ENCODE measurements at regions not wholly inside any gene's neighbourhood (a gene's known extent, or its start where the extent isn't known, plus 50 kb on each side); places are given as distances from the start of the nearest gene placed in this dataset.
"Not testable (repeated sequence)": the region's sequence is repeated elsewhere in the genome, so short reads cannot be mapped to it uniquely, and the experiment has no call there.

- DNase-seq (ENCODE audit: low read depth, low spot score), result no peak
Observed at GRCh38 chr1:58251430-58252073, 295.0 kb downstream of the OMA1 start.

DNA sequence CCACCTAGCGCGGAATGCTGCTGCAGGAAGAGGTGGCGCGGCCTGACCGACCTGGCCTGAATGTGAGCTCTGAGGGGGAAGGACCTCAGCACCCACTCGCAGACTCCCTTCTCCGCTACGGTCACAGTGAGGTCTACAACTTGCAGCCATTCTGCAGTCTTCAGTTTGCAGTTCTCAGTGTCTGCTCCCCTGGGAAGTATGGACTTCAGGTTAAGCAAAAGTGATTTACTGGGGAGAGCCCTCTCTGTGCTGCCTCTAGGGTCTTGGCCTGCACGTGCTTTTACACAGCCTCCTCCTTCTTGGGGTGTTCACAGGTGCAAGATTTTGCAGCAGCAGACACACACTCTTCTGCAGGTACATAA lies 296.0 kb downstream of the OMA1 start:
- DNase-seq (ENCODE audit: low read depth, low spot score), result no peak

DNA sequence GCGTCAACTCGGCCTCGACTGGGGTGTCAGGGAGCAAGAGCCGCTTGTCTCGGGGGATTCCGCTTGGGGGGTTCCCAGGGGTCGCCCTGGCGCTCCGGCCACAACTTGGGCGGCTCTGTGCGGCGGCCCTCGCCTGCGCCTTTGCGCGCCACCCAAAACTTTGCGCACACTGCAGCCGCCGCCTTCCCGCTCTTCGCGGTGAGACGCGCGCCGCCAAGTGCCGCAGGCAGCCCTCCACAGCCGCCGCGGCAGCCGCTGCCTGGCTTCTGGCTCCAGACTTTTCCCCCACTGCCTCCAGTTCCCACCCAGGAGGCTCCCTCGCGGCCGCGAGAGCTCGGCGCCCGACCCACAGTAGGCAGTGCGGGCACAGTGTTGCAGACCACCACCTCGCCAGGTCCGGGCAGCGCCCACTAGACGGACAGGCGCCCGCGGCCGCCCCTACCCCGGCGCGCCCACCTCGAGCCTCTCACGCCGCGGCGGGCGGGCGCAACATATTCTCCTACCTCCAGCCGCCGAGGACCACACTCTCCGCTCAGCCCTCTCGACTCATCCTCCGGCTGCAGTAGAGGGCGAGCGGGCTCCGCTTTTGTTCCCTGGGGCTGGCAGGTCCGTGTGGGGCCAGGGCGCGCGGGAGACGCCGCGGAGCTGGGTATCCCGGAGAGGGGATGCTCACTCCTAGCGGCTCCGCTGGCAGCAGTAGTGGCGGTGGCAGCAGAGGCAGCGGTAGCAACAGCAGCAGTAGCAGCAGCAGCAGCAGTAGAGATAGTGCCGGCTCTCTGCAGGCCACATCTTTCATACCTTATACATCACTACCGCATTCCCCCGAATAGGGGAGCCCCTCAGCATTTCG lies 296.6 kb downstream of the OMA1 start:
- no peak for DNase-seq (ENCODE audit: low read depth, low spot score)

GRCh38 chr1:58249388-58249736 lies 297.2 kb downstream of the OMA1 start:
- DNase-seq (ENCODE audit: low read depth, low spot score), result no peak

- DNase-seq (ENCODE audit: low read depth, low spot score), result no peak
Observed at GRCh38 chr1:58248791-58249190, 297.7 kb downstream of the OMA1 start.

GRCh38 chr1:58248072-58248471 lies 298.5 kb downstream of the OMA1 start:
- DNase-seq (ENCODE audit: low read depth, low spot score), result no peak

DNA sequence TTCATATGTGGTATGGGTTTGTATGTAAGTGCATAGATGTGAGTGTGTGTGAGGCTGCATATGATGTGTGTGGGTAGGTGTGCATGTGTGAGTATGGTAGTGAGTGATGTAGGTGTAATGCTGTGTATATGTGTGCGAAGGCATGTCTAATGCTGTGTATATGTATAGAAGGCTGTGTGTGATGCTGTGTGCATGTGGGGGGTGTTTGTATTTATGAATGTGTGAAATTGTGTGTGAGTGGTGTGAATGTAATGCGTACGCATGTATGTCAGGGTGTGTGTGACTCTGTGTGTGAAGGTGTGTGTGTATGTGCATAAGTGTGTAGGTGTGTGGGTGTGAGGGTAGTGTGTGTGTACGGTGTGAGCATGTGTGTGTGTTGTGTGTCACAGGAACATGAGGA lies 300.0 kb downstream of the OMA1 start:
- no peak for DNase-seq (ENCODE audit: low read depth, low spot score)

DNA sequence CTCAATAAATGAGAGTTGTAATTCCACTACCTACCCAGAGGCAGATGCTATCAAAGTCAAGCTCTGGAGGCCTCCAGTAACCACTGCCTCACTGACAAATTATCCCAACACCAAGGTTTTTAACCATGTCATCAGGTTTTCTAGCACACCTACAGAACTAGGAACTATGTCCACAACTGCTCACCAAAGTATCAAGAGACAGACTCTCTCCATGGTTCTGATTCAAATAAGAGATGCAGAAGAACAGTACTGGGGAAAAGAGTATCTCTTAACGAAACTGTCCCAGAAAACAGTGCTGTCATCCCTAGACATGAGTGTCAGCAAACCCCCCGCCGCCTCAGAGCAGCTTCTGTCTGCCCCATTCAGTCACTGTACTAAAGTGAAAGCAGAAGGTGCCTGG lies 301.7 kb downstream of the OMA1 start:
- no peak for DNase-seq (ENCODE audit: low read depth, low spot score)

DNA sequence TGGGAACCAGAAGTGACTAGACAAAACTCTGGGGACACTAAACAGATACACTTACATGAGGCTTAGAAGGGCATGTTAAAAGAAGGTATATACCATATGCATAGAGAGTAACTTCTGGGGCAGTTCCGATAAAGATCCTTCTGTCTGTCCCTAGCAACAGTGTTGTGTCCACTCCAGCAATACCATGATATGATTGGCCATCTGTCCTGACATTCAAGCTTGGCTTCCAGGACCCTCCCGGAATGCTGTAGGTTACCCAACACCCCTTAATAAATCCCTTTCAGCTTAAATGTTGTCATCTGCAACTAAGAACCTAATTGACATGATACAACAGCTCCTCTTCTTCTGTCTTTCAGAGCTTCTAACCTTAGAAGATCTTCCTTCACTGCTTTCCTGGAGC lies 307.7 kb downstream of the OMA1 start:
- no peak for DNase-seq (ENCODE audit: low read depth, low spot score)

DNA sequence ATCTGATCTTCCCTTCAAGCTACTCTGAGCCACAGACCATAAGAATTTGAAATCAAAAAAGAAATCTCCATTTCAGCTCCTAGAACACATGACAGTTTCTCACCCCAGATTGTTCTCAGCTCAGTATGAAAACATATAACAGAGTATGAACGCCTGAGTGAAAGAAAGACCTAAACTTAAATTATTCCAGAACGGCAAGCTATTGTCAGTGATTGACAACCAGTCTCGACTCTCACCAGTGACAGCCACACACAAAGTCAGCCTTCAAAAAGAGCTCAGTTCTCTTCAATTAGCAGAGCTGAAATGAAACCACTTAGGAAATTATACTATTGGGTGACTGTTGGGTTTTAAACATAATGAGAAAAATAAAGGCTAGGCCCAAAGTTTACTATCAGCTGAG lies 312.8 kb downstream of the OMA1 start:
- no peak for DNase-seq (ENCODE audit: low read depth, low spot score)

DNA sequence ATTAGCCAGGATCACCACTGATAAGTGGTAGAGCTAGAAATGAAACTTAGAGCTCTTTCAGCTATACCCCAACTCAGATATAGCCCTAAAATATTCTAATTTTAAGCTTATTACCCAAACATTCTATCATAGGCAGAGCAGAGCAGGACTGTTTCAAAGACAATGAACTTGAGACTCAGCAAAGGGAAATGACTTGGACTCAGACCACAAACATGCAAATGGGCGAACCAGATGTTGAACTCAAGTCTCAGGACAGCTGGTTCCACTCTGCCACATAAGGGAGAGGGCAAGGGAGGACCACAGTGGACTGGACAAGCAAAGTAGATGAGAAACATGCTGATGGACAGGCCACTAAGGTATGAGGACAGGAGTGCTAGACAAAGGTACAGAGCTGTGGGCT lies 315.3 kb downstream of the OMA1 start:
- DNase-seq (ENCODE audit: low read depth, low spot score), result no peak

DNA sequence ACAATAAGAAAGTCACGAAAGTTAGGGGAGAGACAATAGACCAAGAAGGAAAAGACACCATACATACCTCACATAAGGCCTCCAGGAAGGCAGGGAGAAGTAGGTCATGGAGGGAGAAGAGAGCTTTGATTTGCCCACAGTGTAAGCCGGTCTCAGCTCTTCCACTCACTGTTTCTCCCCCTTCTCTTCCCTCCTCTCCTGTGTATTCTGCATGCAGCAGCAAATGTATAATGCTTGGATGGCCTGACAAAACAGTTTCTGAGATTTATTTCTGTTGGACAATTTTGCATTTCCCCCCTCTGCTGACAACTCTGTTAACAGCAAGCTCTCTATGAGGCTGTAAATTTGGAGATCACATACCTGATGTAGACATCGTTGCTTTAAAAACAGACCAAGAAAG lies 318.9 kb downstream of the OMA1 start:
- DNase-seq (ENCODE audit: low read depth, low spot score), result no peak

DNA sequence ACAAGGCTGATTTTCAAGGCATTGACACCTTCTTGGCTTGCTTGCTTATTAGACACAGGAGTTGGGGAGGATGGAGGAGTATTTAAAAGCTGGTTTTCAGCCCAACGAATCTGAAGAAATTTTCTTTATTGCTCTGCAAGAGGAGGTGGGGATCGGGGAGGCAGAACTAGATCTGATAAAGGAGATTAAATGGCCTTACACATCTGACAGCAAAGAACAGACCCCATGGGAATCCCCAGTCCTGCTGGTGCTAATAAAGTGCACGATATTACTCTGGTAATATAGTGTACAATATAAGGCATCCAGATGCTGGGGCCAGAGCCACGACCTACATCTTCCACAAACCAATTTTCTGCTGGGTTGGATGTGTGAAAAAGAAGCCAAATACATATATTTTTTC lies 323.0 kb downstream of the OMA1 start:
- no peak for DNase-seq (ENCODE audit: low read depth, low spot score)

DNA sequence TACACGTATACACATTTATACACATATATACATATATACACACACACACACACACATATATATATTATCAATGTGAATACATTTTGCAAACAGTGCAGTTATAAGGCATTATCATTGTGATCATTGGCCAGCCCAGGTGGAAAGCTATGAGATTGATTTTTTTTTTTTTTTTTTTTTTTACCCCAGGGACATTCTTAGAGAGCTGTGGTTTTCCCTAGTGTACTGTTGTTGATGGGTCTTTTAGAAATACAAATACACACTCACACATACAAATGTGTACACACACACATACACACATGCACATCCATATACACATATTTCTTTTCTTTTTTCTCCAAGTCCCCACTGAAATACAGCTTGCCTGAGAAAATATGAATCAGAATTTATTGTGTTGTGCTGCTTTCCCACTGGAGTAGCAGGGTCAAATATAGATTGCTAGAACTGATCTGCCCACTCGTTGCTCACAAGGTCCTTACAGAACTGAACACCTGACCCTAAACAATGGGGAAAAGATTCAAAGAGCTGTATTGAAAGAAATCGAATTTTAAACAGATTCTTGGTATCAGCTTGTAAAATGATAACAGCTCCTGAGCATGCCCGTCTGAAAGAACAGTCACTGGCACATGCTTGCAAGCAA lies 325.6 kb downstream of the OMA1 start:
- DNase-seq (ENCODE audit: low read depth, low spot score), result no peak

- DNase-seq (ENCODE audit: low read depth, low spot score), result not testable (repeated sequence)
Observed at GRCh38 chr1:58216169-58216568, 330.4 kb downstream of the OMA1 start.

- no peak for DNase-seq (ENCODE audit: low read depth, low spot score)
Observed at GRCh38 chr1:58214674-58215073, 331.9 kb downstream of the OMA1 start.

DNA sequence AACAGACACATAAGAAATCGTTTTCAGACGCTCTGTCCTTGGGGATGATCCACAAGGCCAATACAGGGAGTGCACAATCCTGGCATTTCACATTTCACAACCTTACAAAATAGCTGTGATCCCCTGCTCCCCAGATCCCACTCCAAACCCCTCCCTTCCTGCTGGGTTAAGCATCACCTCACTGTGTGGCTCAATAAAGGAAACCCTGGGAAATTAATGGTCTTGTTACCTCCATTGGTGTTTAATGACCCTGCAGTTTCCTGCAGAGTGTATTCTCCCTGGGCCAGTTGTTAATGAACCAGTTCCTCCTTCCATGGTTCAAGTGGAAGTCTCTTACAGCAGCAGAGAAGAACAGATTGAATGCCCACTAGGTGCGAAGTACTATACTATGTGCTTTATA lies 334.7 kb downstream of the OMA1 start:
- DNase-seq (ENCODE audit: low read depth, low spot score), result no peak

GRCh38 chr1:58209575-58209974 lies 337.0 kb downstream of the OMA1 start:
- no peak for DNase-seq (ENCODE audit: low read depth, low spot score)

DNA sequence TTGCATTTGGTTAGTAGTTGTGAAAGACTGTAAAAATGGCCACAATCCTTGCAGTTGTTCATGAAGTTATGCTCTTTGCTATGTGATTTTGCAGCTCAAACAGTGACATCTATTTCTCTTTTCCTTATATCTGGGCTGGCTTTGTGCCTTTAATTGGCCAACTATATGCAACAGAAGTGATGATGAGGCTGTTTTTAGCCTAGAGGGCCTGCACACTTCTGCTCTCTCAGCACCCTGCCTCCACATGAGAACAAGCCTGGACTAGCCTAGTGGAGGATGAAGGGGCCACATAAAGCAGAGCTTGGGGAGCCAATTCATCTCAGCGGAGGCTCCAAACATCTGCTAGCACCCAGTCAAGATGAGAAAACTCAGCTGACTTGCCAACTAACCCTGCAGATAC lies 339.8 kb downstream of the OMA1 start:
- no peak for DNase-seq (ENCODE audit: low read depth, low spot score)

DNA sequence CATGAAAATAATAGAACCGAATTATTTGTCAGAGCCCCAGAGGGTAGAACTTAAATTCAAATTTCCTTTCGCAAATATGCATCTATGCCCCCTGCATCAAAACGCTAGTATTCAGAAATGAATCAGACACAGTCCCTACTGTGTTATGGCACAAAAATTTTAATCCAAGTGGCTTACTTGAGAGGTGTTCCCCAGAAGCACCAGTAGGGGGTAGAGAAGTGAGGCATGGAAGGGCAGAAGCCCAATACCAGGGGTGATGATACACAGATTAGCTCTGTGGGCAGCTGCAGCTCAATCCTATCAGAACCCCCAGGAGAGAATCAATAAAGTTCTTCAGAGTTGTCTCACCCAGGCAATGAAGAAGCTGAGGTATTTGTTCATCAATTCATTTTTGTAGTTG lies 342.2 kb downstream of the OMA1 start:
- DNase-seq (ENCODE audit: low read depth, low spot score), result no peak

GRCh38 chr1:58201492-58202106 lies 344.9 kb downstream of the OMA1 start:
- no peak for DNase-seq (ENCODE audit: low read depth, low spot score)

- DNase-seq (ENCODE audit: low read depth, low spot score), result no peak
Observed at GRCh38 chr1:58200437-58200836, 346.1 kb downstream of the OMA1 start.

DNA sequence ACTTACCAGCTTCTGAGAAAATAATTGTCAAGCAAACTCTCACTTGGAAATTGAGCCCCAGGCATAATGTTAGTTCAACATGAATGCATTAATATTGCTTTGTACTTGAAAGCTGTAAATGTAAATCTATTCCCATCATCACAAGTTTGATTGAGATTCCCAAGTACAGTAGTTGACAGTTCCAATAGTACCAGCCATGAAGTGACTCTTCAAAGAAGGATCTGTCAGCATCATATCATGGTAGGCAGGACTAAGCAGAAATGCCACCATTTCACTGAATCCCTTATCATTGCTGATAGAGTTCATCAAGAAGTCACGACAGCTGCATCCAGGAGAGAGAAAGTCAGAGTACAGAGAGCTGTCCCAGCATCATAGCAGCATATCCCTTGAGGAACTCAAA lies 348.7 kb downstream of the OMA1 start:
- no peak for DNase-seq (ENCODE audit: low read depth, low spot score)
